Ovary (tissue), 3 donors: ENCODE measurements at regions not wholly inside any gene's neighbourhood (a gene's known extent, or its start where the extent isn't known, plus 50 kb on each side); places are given as distances from the start of the nearest gene placed in this dataset.

Experiments used
- EP300 ChIP-seq: sonication (generic); formaldehyde crosslinking; IDR thresholded peaks from one replicate; pipeline ENCODE4 v1.6.1; 2017; ENCODE audit warnings: antibody characterized with exemption
- POLR2A ChIP-seq: fragments of 450-650 bp; IDR thresholded peaks from one replicate; pipeline ENCODE4 v1.6.1; 2017; ENCODE audit warnings: antibody characterized with exemption, mild to moderate bottlenecking, moderate library complexity
- TF ChIP-seq, protein P1 (sequence below), 3 donors: fragments of 450-650 bp in 2 of 3; fragments of 200-600 bp in 1 of 3; IDR thresholded peaks; one replicate each; pipeline versions ENCODE4 v1.5.1 to v1.8.0; 2016 to 2022; ENCODE audit warnings: antibody characterized with exemption in 3 of 3, mild to moderate bottlenecking in 1 of 3
- donor health status: DM: no; HTN: no; CAD: no.

DNA sequence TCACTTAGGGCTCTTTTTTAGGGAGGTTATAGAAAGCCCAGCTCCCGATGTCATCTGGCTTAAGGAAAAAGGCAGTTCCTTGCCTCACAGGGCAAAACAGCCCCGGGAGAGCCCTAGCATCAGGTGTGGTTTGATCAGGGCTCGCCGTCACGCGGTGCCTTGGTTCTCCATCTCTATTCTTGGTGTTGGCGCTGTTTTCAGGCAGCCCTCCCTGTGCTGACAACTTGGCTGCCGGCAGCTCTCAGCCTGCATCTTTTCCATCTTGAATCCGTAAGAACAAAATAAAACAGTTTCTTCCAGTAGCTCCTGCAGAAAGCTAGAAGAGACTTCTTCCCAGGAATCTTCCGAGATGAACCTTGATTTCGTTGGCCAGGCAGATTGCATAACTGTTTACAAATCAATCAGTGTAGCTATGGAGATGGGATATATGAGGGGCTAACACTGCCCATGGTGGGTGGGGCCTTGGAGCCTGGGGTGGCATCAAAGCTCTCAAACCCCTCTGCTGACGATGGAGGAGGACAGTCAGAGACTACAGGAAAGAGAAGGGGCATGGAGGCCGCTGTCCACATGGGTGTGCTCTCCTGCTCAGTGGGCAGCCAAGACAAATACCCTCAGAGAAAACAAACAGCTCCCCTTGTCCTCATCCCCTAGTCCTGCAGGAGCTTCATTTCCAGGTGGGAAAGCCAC, 370.7 kb upstream of the C1orf174 start:
- TF ChIP-seq POLR2A (no peak), EP300 (no peak)
- TF ChIP-seq, protein P1, sequence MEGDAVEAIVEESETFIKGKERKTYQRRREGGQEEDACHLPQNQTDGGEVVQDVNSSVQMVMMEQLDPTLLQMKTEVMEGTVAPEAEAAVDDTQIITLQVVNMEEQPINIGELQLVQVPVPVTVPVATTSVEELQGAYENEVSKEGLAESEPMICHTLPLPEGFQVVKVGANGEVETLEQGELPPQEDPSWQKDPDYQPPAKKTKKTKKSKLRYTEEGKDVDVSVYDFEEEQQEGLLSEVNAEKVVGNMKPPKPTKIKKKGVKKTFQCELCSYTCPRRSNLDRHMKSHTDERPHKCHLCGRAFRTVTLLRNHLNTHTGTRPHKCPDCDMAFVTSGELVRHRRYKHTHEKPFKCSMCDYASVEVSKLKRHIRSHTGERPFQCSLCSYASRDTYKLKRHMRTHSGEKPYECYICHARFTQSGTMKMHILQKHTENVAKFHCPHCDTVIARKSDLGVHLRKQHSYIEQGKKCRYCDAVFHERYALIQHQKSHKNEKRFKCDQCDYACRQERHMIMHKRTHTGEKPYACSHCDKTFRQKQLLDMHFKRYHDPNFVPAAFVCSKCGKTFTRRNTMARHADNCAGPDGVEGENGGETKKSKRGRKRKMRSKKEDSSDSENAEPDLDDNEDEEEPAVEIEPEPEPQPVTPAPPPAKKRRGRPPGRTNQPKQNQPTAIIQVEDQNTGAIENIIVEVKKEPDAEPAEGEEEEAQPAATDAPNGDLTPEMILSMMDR (IDR thresholded peaks at IDR 0.05), result no peak
